Body of pancreas (tissue), 4 donors: ENCODE measurements at regions not wholly inside any gene's neighbourhood (a gene's known extent, or its start where the extent isn't known, plus 50 kb on each side); places are given as distances from the start of the nearest gene placed in this dataset.

Experiments used
- ATAC-seq: fragments of 150-250 bp; one replicate; pipeline ENCODE4 v1.9.1; 2016
- DNase-seq, 4 donors: peaks; one replicate each; pipeline ENCODE4 v3.0.0-alpha.2; 2019
- H3K27ac ChIP-seq, 4 donors: fragments of 200-600 bp; sonication (generic); 1 replicate in 3 of 4; 2 replicates in 1 of 4; pipeline versions ENCODE4 v1.5.1 to v1.6.1; 2016 to 2019; ENCODE audit warnings: mild to moderate bottlenecking in 1 of 4, mixed read lengths in 1 of 4, moderate library complexity in 1 of 4
- H3K27me3 ChIP-seq, 2 donors: fragments of 200-600 bp; sonication (generic); one replicate each; pipeline ENCODE4 v1.6.0; 2016; ENCODE audit warnings: mild to moderate bottlenecking in 1 of 2
- H3K36me3 ChIP-seq, 2 donors: fragments of 200-600 bp; sonication (generic); replicated peaks in 1 of 2; 2 replicates each; pipeline ENCODE4 v1.5.1; 2016; ENCODE audit warnings: low read depth in 2 of 2; ENCODE audit not compliant: insufficient read depth in 1 of 2
- H3K4me1 ChIP-seq: fragments of 200-600 bp; sonication (generic); one replicate; pipeline ENCODE4 v1.6.0; 2016
- H3K4me3 ChIP-seq, 2 donors: fragments of 200-600 bp; sonication (generic); 1 replicate in 1 of 2; 2 replicates in 1 of 2; pipeline ENCODE4 v1.5.1; 2016 to 2019
- H3K9me3 ChIP-seq, 3 donors: fragments of 200-600 bp; sonication (generic); 1 replicate in 2 of 3; 2 replicates in 1 of 3; pipeline ENCODE4 v1.5.1; 2016
- POLR2A ChIP-seq, 3 donors: fragments of 450-650 bp; IDR thresholded peaks; one replicate each; pipeline ENCODE4 v1.6.1; 2016; ENCODE audit warnings: antibody characterized with exemption in 3 of 3, mild to moderate bottlenecking in 2 of 3
- WGBS, 2 donors: methylation state at CpG; one replicate each; pipeline ENCODE4 v1.1.5; 2017; 5-methylcytosine and 5-hydroxymethylcytosine counted together
- intact Hi-C: fragments of 100-400 bp; cut with DNase I; formaldehyde crosslinking; loops from one replicate; pipeline ENCODE4 v1.15.1; 2023
- TF ChIP-seq, protein P1 (sequence below), 7 experiments: fragments of 450-650 bp in 4 of 7; fragments of 200-600 bp in 3 of 7; sonication (generic) in 3 of 7; IDR thresholded peaks; one replicate each; pipeline ENCODE4 v1.5.1; 2016 to 2019; ENCODE audit warnings: antibody characterized with exemption in 7 of 7

DNA sequence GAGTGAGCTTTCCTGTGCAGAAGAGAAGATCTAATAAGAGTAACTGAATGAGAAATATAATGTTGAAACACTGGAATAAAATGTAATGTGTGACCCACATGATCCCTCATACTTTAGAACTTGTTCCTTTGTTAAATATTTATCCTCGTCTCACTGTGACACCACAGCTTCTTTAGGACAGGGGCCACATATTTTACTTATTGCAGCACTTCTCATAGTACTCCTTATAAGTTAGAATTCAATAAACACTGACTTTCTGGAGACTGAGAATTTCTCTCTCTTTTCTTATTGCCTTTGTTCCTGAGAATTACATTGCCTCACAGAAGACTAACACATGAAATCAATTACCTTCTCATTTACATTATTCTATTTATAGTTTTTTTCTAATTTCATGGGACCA lies 1234.6 kb upstream of the CHAC2 start:
- WGBS, 2 donors = 54 to 68% methylated on average over 1 of the region's 1 CpG
- Histone ChIP-seq H3K27ac (no peak overlapping the region), H3K27me3 (no peaks in the 10 kb centered on the region), H3K36me3 (no peaks in the 10 kb centered on the region), H3K9me3 (no peaks in the 10 kb centered on the region), H3K4me1 (no peaks in the 10 kb centered on the region), H3K4me3 (no peak overlapping the region)
- intact Hi-C loops = no loop called here
- TF ChIP-seq POLR2A (IDR thresholded peaks at IDR 0.05) = no peak
- TF ChIP-seq, protein P1, sequence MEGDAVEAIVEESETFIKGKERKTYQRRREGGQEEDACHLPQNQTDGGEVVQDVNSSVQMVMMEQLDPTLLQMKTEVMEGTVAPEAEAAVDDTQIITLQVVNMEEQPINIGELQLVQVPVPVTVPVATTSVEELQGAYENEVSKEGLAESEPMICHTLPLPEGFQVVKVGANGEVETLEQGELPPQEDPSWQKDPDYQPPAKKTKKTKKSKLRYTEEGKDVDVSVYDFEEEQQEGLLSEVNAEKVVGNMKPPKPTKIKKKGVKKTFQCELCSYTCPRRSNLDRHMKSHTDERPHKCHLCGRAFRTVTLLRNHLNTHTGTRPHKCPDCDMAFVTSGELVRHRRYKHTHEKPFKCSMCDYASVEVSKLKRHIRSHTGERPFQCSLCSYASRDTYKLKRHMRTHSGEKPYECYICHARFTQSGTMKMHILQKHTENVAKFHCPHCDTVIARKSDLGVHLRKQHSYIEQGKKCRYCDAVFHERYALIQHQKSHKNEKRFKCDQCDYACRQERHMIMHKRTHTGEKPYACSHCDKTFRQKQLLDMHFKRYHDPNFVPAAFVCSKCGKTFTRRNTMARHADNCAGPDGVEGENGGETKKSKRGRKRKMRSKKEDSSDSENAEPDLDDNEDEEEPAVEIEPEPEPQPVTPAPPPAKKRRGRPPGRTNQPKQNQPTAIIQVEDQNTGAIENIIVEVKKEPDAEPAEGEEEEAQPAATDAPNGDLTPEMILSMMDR (IDR thresholded peaks at IDR 0.05) = no peak
- no peak for DNase-seq
- no peak for ATAC-seq

DNA sequence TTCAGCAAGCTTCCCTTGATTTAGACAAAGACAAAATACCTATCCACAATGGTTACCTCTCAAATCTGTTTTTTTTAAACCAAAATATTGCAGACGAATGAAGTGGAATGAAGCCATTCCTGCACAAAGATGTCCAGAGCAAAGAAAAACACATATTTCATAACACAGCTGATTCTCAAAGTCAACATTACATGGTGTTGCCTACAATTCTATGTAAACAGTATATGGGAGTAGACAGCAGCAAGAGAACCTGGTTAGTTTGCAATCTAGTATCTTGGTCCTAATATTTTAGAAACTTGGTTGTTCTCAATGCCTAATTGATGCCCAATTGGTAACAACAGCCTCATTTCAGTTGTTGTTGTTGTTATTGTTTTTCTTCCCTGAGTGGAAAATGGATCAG lies 1240.9 kb upstream of the CHAC2 start:
- no peak for DNase-seq

DNA sequence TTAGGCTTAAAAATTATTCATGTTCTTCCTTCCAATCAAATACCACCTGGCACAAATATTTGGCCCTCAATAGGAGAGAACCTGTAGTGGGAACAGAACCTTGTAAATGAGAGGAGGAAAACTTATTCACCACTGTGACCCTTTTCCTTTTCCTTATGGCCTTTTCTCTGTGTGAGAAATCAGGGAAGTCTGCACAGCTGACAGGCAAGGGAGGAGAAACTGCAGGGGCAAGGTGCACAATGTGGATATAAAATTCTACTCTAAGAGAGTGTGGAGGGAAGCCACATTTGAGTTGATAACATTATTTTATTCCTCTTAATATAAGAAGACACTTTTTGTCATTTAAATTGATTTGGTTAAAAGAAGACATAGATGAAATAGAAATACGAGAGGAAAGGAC lies 1247.0 kb upstream of the CHAC2 start:
- Histone ChIP-seq H3K9me3 (no peaks in the 10 kb centered on the region), H3K4me1 (peaks cover 6% of the 10 kb centered on the region), H3K36me3 (no peaks in the 10 kb centered on the region), H3K27ac (no peak overlapping the region), H3K27me3 (no peaks in the 10 kb centered on the region), H3K4me3 (no peak overlapping the region)
- no peak for ATAC-seq
- intact Hi-C loops = no loop called here
- 38 to 41% methylated on average over 1 of the region's 1 CpG for WGBS, 2 donors
- TF ChIP-seq, protein P1 (IDR thresholded peaks at IDR 0.05) = no peak
- TF ChIP-seq POLR2A (IDR thresholded peaks at IDR 0.05) = no peak
- no peak for DNase-seq

More for the DNA sequence above, 1240.9 kb upstream of the CHAC2 start:
- Histone ChIP-seq H3K27ac (no peak overlapping the region), H3K27me3 (no peaks in the 10 kb centered on the region), H3K4me3 (no peak overlapping the region), H3K4me1 (no peaks in the 10 kb centered on the region), H3K9me3 (no peaks in the 10 kb centered on the region), H3K36me3 (no peaks in the 10 kb centered on the region)
- 58 to 63% methylated on average over 1 of the region's 1 CpG for WGBS, 2 donors
- ATAC-seq = no peak
- intact Hi-C loops = no loop called here
- TF ChIP-seq, protein P1 (IDR thresholded peaks at IDR 0.05) = no peak
- no peak for TF ChIP-seq POLR2A (IDR thresholded peaks at IDR 0.05)

DNA sequence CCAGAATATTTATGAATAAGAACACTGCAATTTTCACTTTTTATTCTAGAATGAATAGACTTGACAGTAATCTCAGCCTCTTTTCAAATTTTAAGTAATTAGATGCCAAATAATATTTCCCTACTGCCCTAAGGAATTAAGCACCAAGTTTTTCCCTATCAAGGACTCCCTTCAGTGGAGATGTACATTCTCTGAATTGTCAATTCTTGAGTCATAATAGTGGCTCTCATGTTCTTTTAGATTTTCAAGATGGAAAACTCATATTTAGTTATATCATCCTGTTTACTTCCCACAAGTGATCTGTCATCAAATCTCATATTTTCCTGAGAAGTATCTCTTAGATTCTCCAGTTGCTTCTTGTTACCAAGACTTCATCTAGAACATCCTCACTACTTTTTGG lies 1248.9 kb upstream of the CHAC2 start:
- Histone ChIP-seq H3K9me3 (no peaks in the 10 kb centered on the region), H3K27ac (no peak overlapping the region)

DNA sequence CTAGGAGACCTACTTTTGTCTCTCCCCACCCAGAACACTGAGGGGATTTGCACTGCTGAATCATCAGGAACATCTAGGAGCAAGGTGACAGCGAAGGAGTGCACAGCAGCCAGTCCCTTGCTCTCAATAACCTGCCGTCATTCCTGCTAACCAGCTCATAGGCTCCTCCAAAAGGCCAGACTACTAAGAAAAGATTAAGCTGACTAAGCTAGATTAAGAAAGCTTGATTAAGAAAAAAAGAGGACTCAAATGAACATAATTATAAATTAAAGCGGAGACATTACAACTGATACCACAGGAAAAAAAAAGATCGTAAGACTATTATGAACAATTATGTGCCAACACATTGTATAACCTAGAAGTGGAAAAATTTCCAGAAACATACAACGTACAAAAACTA lies 1254.8 kb upstream of the CHAC2 start:
- 88 to 94% methylated on average over 5 of the region's 5 CpGs for WGBS, 2 donors
- H3K36me3 ChIP-seq = no peaks in the 10 kb centered on the region
- no peak overlapping the region for H3K4me3 ChIP-seq
- H3K9me3 ChIP-seq = no peaks in the 10 kb centered on the region
- no peaks in the 10 kb centered on the region for H3K4me1 ChIP-seq
- TF ChIP-seq, protein P1 (IDR thresholded peaks at IDR 0.05) = no peak
- no peak for TF ChIP-seq POLR2A (IDR thresholded peaks at IDR 0.05)
- H3K27ac ChIP-seq = no peak overlapping the region
- intact Hi-C loops = no loop called here
- H3K27me3 ChIP-seq = no peaks in the 10 kb centered on the region
- DNase-seq = no peak
- no peak for ATAC-seq

More for the DNA sequence above, 1248.9 kb upstream of the CHAC2 start:
- Histone ChIP-seq H3K27me3 (no peaks in the 10 kb centered on the region), H3K4me1 (peaks cover 6% of the 10 kb centered on the region), H3K36me3 (no peaks in the 10 kb centered on the region), H3K4me3 (no peak overlapping the region)
- DNase-seq (no peak), ATAC-seq (no peak)
- intact Hi-C loops = no loop called here
- TF ChIP-seq, protein P1 (IDR thresholded peaks at IDR 0.05) = no peak
- TF ChIP-seq POLR2A (IDR thresholded peaks at IDR 0.05) = no peak
